HT-29 (cell line): ENCODE measurements at regions not wholly inside any gene's neighbourhood (a gene's known extent, or its start where the extent isn't known, plus 50 kb on each side); places are given as distances from the start of the nearest gene placed in this dataset.

Source experiments
- DNase-seq: peaks from one replicate; pipeline ENCODE4 v3.0.0-alpha.2; 2015; ENCODE audit warnings: low spot score

DNA sequence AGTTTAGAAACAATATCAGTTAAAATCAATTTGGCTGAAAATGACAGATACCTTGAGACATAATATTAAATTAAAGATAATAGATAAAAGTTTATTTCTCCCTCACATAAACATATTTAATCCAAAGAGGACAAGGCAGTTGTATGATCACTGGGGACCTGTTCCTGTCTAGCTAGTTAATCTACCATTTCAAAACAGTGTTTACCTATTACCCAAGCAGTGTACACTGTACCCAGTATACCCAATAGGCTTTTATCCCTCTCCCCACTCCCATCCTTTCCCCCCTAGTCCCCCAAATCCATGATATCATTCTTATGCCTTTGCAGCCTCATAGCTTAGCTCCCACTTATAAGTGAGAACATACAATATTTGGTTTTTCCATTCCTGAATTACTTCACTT is 229.7 kb upstream of the LARGE1 start:
- DNase-seq = no peak

GRCh38 chr22:34159491-34159890 is 239.2 kb upstream of the LARGE1 start:
- no peak for DNase-seq

GRCh38 chr22:34160141-34160783 is 240.0 kb upstream of the LARGE1 start:
- no peak for DNase-seq

GRCh38 chr22:34161431-34162123 is 241.3 kb upstream of the LARGE1 start:
- no peak for DNase-seq

DNA sequence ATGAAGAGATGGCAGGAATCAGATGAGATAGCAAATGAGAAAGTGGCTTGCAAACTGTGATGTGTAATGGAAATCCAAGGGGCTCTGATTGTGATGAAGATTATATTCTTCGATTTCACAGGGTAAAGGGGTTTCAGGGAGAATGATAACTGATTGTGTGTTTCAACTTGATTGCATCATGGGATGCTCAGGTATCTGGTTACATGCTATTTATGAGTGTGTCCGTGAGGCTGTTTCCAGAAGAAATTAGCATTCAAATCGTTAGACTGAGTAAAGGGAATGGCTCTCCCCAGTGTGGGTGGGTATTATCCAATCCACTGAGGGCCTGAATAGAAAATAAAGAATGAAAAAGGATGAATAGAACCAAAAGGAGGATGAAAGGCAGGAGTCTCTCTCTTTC is 278.7 kb upstream of the LARGE1 start:
- DNase-seq = no peak

- DNase-seq = no peak
These were observed 290.0 kb upstream of the LARGE1 start for GRCh38 chr22:34210301-34210700.

- DNase-seq = no peak
These were observed 294.1 kb upstream of the LARGE1 start for GRCh38 chr22:34214372-34214771.

- DNase-seq = no peak
These were observed 305.0 kb upstream of the LARGE1 start for GRCh38 chr22:34225278-34225677.

GRCh38 chr22:34236527-34236926 is 316.3 kb upstream of the LARGE1 start:
- no peak for DNase-seq

DNA sequence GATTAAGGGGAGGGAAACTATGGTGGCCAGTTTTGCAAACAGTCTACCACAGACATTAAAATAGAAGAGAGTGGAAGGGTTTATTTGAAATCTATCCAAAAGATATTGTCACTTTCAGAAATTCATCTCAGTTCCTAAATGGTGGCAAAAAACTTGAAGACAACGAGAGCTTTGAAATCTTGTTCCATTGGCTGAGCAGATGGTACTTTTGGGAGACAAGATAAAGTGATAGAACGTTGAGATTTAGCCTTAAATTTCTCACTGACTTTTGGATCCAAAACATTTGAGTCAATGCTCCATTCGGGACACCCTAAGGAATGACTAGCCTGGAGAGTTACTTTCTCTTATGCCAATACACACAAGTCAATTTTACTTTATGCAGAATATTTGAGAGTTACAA is 319.1 kb upstream of the LARGE1 start:
- no peak for DNase-seq

DNA sequence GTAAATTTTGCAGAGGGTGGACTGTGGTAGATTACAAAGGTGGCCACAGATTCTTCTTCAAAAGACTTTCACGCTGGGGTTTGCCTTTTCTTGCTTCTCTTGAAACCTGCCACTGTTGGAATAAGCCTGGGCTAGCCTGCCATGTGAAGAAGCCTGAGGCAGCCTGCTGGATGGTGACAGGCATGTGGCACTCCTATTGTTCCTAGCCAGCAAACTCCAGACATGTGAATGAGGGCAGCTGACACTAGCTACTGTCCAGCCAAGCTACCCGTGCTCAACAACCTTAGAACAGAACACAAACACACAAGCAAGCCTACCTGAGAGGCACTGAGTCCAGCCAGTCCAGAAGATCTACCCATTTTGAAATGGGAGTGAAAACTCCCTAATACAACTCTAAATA is 322.7 kb upstream of the LARGE1 start:
- DNase-seq = no peak

DNA sequence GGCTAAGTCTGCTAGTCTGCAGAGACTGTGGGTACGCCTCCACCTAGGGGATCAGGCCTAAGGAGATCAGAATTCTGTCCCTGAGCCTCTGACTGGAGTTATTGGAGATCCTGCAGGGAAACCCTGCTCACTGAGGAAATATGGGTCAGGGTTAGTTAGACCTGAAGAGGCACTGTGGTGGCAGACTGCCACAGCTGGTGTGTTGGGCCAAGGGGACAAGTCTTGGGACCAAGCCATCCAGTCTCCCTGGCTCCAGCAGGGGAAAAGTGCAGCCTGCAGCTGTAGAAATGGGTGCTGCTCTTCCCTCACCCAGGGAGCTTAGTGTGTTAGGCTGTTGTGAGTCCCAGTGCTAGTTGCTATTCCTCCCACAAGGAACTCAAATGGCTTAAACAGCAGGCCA is 334.8 kb upstream of the LARGE1 start:
- DNase-seq = no peak

- DNase-seq = no peak
These were observed 357.8 kb upstream of the LARGE1 start for GRCh38 chr22:34278121-34278520.

DNA sequence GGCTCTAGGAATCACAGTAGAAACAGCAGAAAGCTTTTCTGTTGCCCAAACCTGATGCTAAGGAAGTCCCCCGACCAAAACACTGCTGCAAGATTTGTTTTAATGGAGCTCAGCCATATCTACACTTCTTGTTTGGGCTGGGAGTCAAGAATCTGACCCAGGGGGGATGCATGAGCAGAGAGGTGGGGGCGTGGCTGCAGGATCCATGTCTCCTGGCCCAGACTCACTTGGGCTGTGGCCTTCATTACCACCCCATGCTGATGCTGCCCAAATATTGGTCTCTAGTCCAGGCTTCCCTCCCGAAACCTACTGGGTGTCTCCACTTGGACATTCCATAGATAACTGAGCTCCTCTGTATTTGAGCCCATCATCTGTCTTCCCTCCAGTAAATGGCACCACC is 361.5 kb upstream of the LARGE1 start:
- DNase-seq = no peak

GRCh38 chr22:34283844-34284243 is 363.6 kb upstream of the LARGE1 start:
- DNase-seq = no peak

- no peak for DNase-seq
These were observed 373.0 kb upstream of the LARGE1 start for GRCh38 chr22:34293324-34293723.

DNA sequence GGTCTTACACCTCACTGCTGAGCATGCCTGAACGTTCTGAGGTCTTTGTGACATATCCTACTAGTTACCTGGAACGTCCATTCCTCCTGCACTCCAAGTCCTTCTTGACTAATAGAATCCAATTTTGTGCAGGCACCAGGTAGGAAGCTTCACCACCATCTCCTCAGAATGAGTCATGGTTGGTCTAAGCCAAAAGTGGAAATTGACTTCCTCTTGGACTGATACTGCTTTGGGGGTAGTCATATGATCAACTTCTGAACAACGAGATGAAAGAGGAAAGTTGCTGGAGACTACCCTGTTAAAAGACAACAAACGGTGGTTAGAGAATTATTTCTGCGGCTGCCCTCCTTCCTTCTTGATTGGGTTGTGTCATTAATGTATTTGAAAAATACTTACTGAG is 374.2 kb upstream of the LARGE1 start:
- DNase-seq = no peak

DNA sequence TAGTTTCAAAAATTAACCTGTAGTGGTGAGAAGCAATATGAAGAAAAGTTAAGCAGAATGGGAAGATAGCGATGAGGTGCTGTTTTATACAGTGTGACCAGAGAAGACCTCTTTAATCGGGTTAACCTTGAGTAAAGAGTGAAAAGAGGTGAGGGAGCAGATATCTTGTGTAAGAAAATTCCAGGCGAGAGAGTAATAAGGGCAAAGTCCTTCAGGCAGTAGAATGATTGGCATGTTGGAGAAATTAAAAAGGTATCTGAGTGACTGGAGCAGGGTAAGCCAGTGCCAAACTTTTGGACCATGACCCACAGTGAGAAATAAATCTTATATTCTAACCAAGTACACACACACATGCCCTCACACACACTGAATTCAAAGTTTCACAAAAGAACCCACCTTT is 374.7 kb upstream of the LARGE1 start:
- no peak for DNase-seq

DNA sequence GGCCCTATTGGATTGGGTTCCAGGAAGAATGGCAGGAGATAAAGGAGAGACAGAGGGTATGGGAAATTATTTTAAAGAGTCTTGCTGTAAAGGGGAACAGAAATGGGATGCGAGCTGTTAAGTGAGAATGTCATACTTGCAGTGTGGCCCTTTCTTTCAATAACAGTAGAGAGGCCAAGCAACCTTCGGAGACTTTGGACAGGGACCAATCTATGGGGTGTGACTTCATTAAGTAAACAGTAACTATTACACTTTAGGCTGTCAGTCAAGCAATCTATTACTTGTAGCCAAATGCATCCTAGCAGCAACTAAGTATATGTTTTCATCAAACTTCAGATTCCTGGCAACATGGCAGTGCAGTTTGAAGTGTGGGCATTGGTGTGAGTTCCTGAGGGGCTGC is 376.2 kb upstream of the LARGE1 start:
- no peak for DNase-seq

DNA sequence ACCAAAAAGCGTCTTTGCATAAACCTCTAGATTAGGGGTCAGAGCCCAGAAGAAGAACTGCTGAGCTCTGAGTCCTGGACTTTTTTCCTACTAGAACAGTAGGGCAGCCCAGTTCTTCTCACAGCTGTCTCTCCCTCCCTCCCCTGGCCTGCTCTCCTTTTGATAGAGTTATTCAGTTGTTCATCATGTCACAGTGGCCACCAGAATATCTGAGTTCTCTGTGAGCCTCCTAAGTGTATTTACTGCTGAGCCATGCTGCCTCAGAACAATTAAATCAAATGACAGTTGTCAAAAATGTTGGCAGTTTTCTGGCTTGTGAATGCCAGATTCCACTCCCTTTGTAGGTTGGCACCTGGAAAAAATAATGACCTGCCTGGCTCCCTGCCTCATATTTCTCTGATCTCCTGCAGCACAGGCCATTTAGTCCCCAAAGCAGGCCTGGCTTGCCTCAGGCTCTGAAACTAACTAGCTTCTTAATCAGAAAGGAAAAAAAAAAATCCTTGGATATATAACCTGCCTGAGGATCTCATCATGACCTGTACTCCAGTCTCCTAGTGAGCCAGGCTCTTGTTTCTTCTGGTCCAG is 377.4 kb upstream of the LARGE1 start:
- DNase-seq = no peak

GRCh38 chr22:34299496-34299895 is 379.2 kb upstream of the LARGE1 start:
- no peak for DNase-seq

GRCh38 chr22:34301569-34301968 is 381.3 kb upstream of the LARGE1 start:
- DNase-seq = peak; percentile 1

GRCh38 chr22:34303656-34304055 is 383.4 kb upstream of the LARGE1 start:
- DNase-seq = no peak
